HepG2 (cell line): ENCODE measurements at regions not wholly inside any gene's neighbourhood (a gene's known extent, or its start where the extent isn't known, plus 50 kb on each side); places are given as distances from the start of the nearest gene placed in this dataset.

Experiments
- GZF1 ChIP-seq: sonication (generic); formaldehyde crosslinking; IDR thresholded peaks from 2 replicates; pipeline ENCODE4 v1.5.1; 2020; ENCODE audit warnings: mild to moderate bottlenecking, missing genetic modification reagents
- JUND ChIP-seq: sonication (generic); formaldehyde crosslinking; IDR thresholded peaks from 2 replicates; pipeline ENCODE4 v1.8.0; 2022; ENCODE audit warnings: mild to moderate bottlenecking, missing genetic modification reagents
- MAZ ChIP-seq, 2 experiments: sonication (generic) in 1 of 2; formaldehyde crosslinking in 1 of 2; IDR thresholded peaks; 2 replicates each; pipeline versions ENCODE4 v1.5.0 to v1.6.1; 2012 to 2020; ENCODE audit warnings: low read depth in 2 of 2, mild to moderate bottlenecking in 2 of 2, borderline replicate concordance in 1 of 2, improper control_type of control experiment in 1 of 2, low read length in 1 of 2, missing genetic modification reagents in 1 of 2, moderate library complexity in 1 of 2
- NFIC ChIP-seq: IDR thresholded peaks from 2 replicates; pipeline ENCODE4 v1.6.1; 2012; ENCODE audit warnings: mild to moderate bottlenecking, low read length, inconsistent platforms
- PHB2 ChIP-seq: fragments of 450-650 bp; IDR thresholded peaks from 2 replicates; pipeline ENCODE4 v1.6.1; 2018; ENCODE audit not compliant: partially characterized antibody
- POLR2G ChIP-seq: fragments of 200-400 bp; formaldehyde crosslinking; IDR thresholded peaks from 2 replicates; pipeline ENCODE4 v1.6.1; 2018; ENCODE audit warnings: mild to moderate bottlenecking, low read depth, low read length, moderate library complexity
- RORA ChIP-seq: sonication (generic); formaldehyde crosslinking; IDR thresholded peaks from 2 replicates; pipeline ENCODE4 v1.5.0; 2020; ENCODE audit warnings: mild to moderate bottlenecking, missing genetic modification reagents, moderate library complexity
- TBX3 ChIP-seq: fragments of 450-650 bp; IDR thresholded peaks from 2 replicates; pipeline ENCODE4 v1.6.1; 2017; ENCODE audit warnings: antibody characterized with exemption, mild to moderate bottlenecking, inconsistent platforms, borderline replicate concordance
- TMF1 ChIP-seq: sonication (generic); formaldehyde crosslinking; IDR thresholded peaks from 2 replicates; pipeline ENCODE4 v1.8.1; 2022; ENCODE audit warnings: low read depth, missing genetic modification reagents
- YY1 ChIP-seq: IDR thresholded peaks from 2 replicates; pipeline ENCODE4 v1.6.1; 2011; ENCODE audit warnings: low read length, low read depth, moderate library complexity, mild to moderate bottlenecking; ENCODE audit not compliant: insufficient read depth, insufficient replicate concordance
- ZBTB1 ChIP-seq: sonication (generic); formaldehyde crosslinking; IDR thresholded peaks from 2 replicates; pipeline ENCODE4 v1.4.0; 2020; ENCODE audit warnings: missing genetic modification reagents, borderline replicate concordance
- ZNF484 ChIP-seq: sonication (generic); formaldehyde crosslinking; IDR thresholded peaks from 2 replicates; pipeline ENCODE4 v1.5.1; 2020; ENCODE audit warnings: mild to moderate bottlenecking, low read depth, missing genetic modification reagents, borderline replicate concordance
- ZNF589 ChIP-seq: sonication (generic); formaldehyde crosslinking; conservative IDR thresholded peaks from 2 replicates; pipeline ENCODE4 v1.8.0; 2022; ENCODE audit warnings: mild to moderate bottlenecking, moderate library complexity, missing genetic modification reagents
- ZNF703 ChIP-seq: sonication (generic); formaldehyde crosslinking; IDR thresholded peaks from 2 replicates; pipeline ENCODE4 v1.5.1; 2020; ENCODE audit warnings: missing genetic modification reagents, mild to moderate bottlenecking, moderate library complexity, borderline replicate concordance
- ZNF761 ChIP-seq: sonication (generic); formaldehyde crosslinking; conservative IDR thresholded peaks from 2 replicates; pipeline ENCODE4 v1.4.0; 2020; ENCODE audit warnings: mild to moderate bottlenecking, missing genetic modification reagents
- ZNF792 ChIP-seq: IDR thresholded peaks from 2 replicates; pipeline ENCODE4 v1.6.1; 2016
- TF ChIP-seq, protein P1 (sequence below): sonication (generic); formaldehyde crosslinking; conservative IDR thresholded peaks from 2 replicates; pipeline ENCODE4 v1.4.0; 2020; ENCODE audit warnings: missing genetic modification reagents
- TF ChIP-seq, protein P2 (sequence below): IDR thresholded peaks from 2 replicates; pipeline ENCODE4 v1.6.1; 2016; ENCODE audit warnings: mild to moderate bottlenecking, missing biosample characterization, missing genetic modification reagents
- TF ChIP-seq, protein P3 (sequence below): sonication (generic); formaldehyde crosslinking; IDR thresholded peaks from 2 replicates; pipeline ENCODE4 v1.8.0; 2022; ENCODE audit warnings: mild to moderate bottlenecking, missing genetic modification reagents; ENCODE audit not compliant: insufficient replicate concordance
- TF ChIP-seq, protein P4 (sequence below): sonication (generic); formaldehyde crosslinking; IDR thresholded peaks from 2 replicates; pipeline ENCODE4 v1.4.0; 2020; ENCODE audit warnings: missing genetic modification reagents
- TF ChIP-seq, protein P5 (sequence below): sonication (generic); formaldehyde crosslinking; IDR thresholded peaks from 2 replicates; pipeline ENCODE4 v1.5.0; 2020; ENCODE audit warnings: missing genetic modification reagents, mild to moderate bottlenecking, borderline replicate concordance

DNA sequence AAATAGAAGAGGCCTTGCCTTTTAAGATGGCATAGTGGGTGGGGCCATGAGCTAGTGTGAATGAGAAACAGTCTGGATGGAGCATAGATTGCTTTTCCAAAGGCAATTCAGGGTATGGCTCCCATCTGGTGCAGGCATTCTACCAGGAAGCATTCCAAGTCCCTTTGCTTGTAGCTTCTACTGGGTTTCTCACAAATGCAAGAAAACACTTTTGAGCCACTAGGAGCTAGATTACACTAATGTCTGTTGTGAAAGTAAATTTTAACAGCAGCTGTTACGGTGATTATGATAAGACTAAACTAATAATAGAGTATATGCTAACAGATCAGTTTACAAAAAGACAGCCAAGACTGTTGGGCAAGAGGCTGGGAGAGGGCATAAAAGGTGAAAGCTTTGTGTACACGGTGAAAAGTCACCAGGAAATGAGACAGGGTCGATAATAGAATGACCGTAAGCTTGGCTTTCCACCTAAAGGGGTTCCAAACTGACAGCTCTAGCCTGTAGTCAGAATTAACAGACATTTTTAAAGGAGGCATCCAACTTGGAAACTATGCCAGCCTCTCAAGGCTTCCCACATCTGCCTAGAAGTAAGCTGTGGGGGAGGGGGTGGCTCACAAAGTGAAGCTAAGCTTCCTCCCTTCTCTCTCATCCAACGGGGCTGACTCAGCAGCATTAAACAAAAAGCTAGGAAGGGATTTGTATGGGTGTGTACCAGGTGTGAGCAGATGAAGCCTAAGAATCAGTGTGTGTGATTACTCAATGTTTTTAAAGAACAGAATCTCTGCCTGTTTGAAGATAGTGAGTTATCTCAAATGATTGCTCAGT, 61.1 kb upstream of the GPD1L start (continued):
- TF ChIP-seq, protein P1, sequence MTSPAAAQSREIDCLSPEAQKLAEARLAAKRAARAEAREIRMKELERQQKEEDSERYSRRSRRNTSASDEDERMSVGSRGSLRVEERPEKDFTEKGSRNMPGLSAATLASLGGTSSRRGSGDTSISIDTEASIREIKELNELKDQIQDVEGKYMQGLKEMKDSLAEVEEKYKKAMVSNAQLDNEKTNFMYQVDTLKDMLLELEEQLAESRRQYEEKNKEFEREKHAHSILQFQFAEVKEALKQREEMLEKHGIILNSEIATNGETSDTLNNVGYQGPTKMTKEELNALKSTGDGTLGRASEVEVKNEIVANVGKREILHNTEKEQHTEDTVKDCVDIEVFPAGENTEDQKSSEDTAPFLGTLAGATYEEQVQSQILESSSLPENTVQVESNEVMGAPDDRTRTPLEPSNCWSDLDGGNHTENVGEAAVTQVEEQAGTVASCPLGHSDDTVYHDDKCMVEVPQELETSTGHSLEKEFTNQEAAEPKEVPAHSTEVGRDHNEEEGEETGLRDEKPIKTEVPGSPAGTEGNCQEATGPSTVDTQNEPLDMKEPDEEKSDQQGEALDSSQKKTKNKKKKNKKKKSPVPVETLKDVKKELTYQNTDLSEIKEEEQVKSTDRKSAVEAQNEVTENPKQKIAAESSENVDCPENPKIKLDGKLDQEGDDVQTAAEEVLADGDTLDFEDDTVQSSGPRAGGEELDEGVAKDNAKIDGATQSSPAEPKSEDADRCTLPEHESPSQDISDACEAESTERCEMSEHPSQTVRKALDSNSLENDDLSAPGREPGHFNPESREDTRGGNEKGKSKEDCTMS, result no peak
- TF ChIP-seq NFIC (peak; percentile 90), RORA (CRISPR knock-in tag) (0 out of 2 replicates have a peak, but pooled peaks have one; percentile 34), TBX3 (peak; percentile 82; the same call in 1 of the 2 replicates), MAZ (IDR thresholded peaks at IDR 0.05; ENCODE audit: borderline replicate concordance, low read depth, low read length) (no peak), MAZ (CRISPR knock-in tag; IDR thresholded peaks at IDR 0.05; ENCODE audit: low read depth) (peak; percentile 61; the same call in 1 of the 2 replicates), PHB2 (no peak), ZNF589 (CRISPR knock-in tag) (no peak), ZBTB1 (CRISPR knock-in tag) (no peak), ZNF761 (CRISPR knock-in tag) (no peak), JUND (no peak), ZNF703 (peak; percentile 99), TMF1 (CRISPR knock-in tag) (no peak), GZF1 (CRISPR knock-in tag) (no peak), POLR2G (no peak), ZNF484 (CRISPR knock-in tag) (no peak), ZNF792 (peak; percentile 69), YY1 (no peak)
- TF ChIP-seq, protein P2, sequence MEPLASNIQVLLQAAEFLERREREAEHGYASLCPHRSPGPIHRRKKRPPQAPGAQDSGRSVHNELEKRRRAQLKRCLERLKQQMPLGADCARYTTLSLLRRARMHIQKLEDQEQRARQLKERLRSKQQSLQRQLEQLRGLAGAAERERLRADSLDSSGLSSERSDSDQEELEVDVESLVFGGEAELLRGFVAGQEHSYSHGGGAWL (CRISPR knock-in tag), result no peak
- TF ChIP-seq, protein P3, sequence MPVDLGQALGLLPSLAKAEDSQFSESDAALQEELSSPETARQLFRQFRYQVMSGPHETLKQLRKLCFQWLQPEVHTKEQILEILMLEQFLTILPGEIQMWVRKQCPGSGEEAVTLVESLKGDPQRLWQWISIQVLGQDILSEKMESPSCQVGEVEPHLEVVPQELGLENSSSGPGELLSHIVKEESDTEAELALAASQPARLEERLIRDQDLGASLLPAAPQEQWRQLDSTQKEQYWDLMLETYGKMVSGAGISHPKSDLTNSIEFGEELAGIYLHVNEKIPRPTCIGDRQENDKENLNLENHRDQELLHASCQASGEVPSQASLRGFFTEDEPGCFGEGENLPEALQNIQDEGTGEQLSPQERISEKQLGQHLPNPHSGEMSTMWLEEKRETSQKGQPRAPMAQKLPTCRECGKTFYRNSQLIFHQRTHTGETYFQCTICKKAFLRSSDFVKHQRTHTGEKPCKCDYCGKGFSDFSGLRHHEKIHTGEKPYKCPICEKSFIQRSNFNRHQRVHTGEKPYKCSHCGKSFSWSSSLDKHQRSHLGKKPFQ, result no peak
- TF ChIP-seq, protein P4, sequence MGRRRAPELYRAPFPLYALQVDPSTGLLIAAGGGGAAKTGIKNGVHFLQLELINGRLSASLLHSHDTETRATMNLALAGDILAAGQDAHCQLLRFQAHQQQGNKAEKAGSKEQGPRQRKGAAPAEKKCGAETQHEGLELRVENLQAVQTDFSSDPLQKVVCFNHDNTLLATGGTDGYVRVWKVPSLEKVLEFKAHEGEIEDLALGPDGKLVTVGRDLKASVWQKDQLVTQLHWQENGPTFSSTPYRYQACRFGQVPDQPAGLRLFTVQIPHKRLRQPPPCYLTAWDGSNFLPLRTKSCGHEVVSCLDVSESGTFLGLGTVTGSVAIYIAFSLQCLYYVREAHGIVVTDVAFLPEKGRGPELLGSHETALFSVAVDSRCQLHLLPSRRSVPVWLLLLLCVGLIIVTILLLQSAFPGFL (CRISPR knock-in tag), result no peak
- TF ChIP-seq, protein P5, sequence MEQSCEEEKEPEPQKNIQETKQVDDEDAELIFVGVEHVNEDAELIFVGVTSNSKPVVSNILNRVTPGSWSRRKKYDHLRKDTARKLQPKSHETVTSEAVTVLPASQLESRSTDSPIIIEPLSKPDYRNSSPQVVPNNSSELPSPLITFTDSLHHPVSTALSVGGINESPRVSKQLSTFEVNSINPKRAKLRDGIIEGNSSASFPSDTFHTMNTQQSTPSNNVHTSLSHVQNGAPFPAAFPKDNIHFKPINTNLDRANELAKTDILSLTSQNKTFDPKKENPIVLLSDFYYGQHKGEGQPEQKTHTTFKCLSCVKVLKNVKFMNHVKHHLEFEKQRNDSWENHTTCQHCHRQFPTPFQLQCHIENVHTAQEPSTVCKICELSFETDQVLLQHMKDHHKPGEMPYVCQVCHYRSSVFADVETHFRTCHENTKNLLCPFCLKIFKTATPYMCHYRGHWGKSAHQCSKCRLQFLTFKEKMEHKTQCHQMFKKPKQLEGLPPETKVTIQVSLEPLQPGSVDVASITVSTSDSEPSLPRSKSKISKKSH, result no peak
